Transverse colon (tissue), 4 donors: ENCODE measurements at regions not wholly inside any gene's neighbourhood (a gene's known extent, or its start where the extent isn't known, plus 50 kb on each side); places are given as distances from the start of the nearest gene placed in this dataset.

ENCODE experiments used
- DNase-seq: peaks from one replicate; pipeline ENCODE4 v3.0.0-alpha.2; 2019
- H3K27ac ChIP-seq, 4 donors: fragments of 200-600 bp; sonication (generic); 2 replicates each; pipeline ENCODE4 v1.5.1; 2016 to 2018; ENCODE audit warnings: inconsistent platforms in 4 of 4
- H3K27me3 ChIP-seq: fragments of 200-600 bp; sonication (generic); 2 replicates; pipeline ENCODE4 v1.5.1; 2017; ENCODE audit warnings: inconsistent platforms
- H3K36me3 ChIP-seq, 4 donors: fragments of 200-600 bp; sonication (generic); 2 replicates each; pipeline ENCODE4 v1.5.1; 2017 to 2019; ENCODE audit warnings: inconsistent platforms in 4 of 4
- H3K4me1 ChIP-seq, 4 donors: fragments of 200-600 bp; sonication (generic); 2 replicates each; pipeline ENCODE4 v1.5.1; 2017 to 2020; ENCODE audit warnings: inconsistent platforms in 4 of 4
- H3K4me3 ChIP-seq, 4 donors: fragments of 200-600 bp; sonication (generic); 1 replicate in 1 of 4; 2 replicates in 3 of 4; pipeline versions ENCODE4 v1.5.1 to v1.6.1; 2017 to 2019; ENCODE audit warnings: inconsistent platforms in 4 of 4
- H3K9me3 ChIP-seq, 2 donors: fragments of 200-600 bp; sonication (generic); 2 replicates each; pipeline ENCODE4 v1.5.1; 2017 to 2019; ENCODE audit warnings: inconsistent platforms in 2 of 2
- EP300 ChIP-seq: sonication (generic); formaldehyde crosslinking; IDR thresholded peaks from one replicate; pipeline ENCODE4 v1.6.1; 2017; ENCODE audit warnings: antibody characterized with exemption, low read depth
- POLR2A ChIP-seq: fragments of 450-650 bp; IDR thresholded peaks from one replicate; pipeline ENCODE4 v1.6.1; 2016; ENCODE audit warnings: antibody characterized with exemption, mild to moderate bottlenecking, moderate library complexity
- POLR2AphosphoS5 ChIP-seq, 3 donors: sonication (generic); formaldehyde crosslinking; IDR thresholded peaks; one replicate each; pipeline ENCODE4 v1.6.1; 2016; ENCODE audit warnings: antibody characterized with exemption in 3 of 3
- WGBS, 2 donors: methylation state at CpG; one replicate each; pipeline ENCODE4 v1.1.5; 2018; ENCODE audit warnings: low coverage in 1 of 2; 5-methylcytosine and 5-hydroxymethylcytosine counted together
- in situ Hi-C, 4 donors: fragments of 200-750 bp; cut with MboI; loops; one replicate each; pipeline versions ENCODE4 v1.15.0 to v1.15.1; 2017; ENCODE audit warnings: low sequenced_read_pairs in 3 of 4, low pct_ligation_motif_present in 1 of 4, low pct_unique_long_range_greater_than_20kb in 1 of 4
- intact Hi-C: fragments of 100-400 bp; cut with DNase I; formaldehyde crosslinking; loops from one replicate; pipeline ENCODE4 v1.15.1; 2023; ENCODE audit warnings: low total_unique reads
- TF ChIP-seq, protein P1 (sequence below), 5 experiments: fragments of 200-600 bp in 3 of 5; fragments of 450-650 bp in 2 of 5; sonication (generic) in 3 of 5; IDR thresholded peaks; 1 replicate in 2 of 5; 2 replicates in 3 of 5; pipeline ENCODE4 v1.5.1; 2016 to 2017; ENCODE audit warnings: antibody characterized with exemption in 5 of 5, inconsistent platforms in 3 of 5, mild to moderate bottlenecking in 2 of 5, moderate library complexity in 1 of 5

DNA sequence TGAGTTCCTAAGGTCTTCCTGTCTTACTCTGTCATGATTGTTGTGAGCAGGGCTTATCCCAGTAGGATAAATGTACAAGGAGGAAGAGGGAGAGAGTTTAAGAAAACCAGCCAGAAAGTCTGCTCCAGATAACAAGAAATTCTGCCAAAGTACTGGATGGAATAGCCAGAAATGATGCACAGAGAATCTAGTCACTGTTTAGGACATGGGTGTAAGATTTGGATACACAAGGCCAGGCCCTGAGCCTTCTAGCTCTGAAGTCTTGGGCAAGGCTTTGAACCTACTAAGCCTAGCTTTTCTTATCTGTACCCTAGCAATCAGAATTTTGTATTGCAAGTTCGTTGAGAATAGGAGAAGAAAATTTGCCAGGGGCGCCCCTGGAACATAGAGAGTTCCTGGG is 180.4 kb upstream of the ROPN1 start:
- no peaks in the 10 kb centered on the region for H3K9me3 ChIP-seq
- TF ChIP-seq EP300 (no peak), POLR2AphosphoS5 (IDR thresholded peaks at IDR 0.05) (no peak), POLR2A (no peak)
- TF ChIP-seq, protein P1, sequence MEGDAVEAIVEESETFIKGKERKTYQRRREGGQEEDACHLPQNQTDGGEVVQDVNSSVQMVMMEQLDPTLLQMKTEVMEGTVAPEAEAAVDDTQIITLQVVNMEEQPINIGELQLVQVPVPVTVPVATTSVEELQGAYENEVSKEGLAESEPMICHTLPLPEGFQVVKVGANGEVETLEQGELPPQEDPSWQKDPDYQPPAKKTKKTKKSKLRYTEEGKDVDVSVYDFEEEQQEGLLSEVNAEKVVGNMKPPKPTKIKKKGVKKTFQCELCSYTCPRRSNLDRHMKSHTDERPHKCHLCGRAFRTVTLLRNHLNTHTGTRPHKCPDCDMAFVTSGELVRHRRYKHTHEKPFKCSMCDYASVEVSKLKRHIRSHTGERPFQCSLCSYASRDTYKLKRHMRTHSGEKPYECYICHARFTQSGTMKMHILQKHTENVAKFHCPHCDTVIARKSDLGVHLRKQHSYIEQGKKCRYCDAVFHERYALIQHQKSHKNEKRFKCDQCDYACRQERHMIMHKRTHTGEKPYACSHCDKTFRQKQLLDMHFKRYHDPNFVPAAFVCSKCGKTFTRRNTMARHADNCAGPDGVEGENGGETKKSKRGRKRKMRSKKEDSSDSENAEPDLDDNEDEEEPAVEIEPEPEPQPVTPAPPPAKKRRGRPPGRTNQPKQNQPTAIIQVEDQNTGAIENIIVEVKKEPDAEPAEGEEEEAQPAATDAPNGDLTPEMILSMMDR (IDR thresholded peaks at IDR 0.05) = no peak
- in situ Hi-C loops = no loop called here
- H3K36me3 ChIP-seq = no peaks in the 10 kb centered on the region
- 77% methylated on average over 2 of the region's 2 CpGs; no CpG with 5 or more reads in 1 of the 2 donors for WGBS, 2 donors
- intact Hi-C loops = no loop called here
- no peaks in the 10 kb centered on the region for H3K27me3 ChIP-seq
- no peak for DNase-seq
- H3K4me3 ChIP-seq = no peak overlapping the region
- no peaks in the 10 kb centered on the region for H3K4me1 ChIP-seq
- no peak overlapping the region for H3K27ac ChIP-seq

DNA sequence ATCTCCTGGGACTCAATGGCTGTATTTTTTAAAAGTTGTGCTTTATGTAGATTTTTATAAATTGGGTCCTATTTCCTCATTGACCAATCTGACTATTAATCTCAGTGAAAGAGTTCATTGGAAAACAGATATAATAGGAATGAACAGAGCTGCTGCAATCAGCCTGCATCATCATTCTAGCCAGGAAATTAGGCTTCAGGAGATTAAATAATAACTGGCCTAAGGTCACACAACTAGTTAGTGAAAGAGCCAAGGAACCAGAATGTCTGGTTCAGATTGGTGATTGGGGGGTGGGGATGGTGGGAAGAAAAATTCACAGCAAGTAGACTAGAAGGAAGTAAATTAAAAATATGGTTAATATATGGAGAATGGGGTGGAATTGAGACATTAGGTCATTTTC is 180.9 kb upstream of the ROPN1 start:
- TF ChIP-seq EP300 = no peak
- TF ChIP-seq, protein P1 (IDR thresholded peaks at IDR 0.05) = no peak
- intact Hi-C loops = no loop called here
- Histone ChIP-seq H3K4me3 (no peak overlapping the region), H3K27ac (no peak overlapping the region), H3K9me3 (no peaks in the 10 kb centered on the region), H3K4me1 (no peaks in the 10 kb centered on the region), H3K27me3 (no peaks in the 10 kb centered on the region), H3K36me3 (no peaks in the 10 kb centered on the region)
- in situ Hi-C loops = no loop called here
- DNase-seq = no peak

DNA sequence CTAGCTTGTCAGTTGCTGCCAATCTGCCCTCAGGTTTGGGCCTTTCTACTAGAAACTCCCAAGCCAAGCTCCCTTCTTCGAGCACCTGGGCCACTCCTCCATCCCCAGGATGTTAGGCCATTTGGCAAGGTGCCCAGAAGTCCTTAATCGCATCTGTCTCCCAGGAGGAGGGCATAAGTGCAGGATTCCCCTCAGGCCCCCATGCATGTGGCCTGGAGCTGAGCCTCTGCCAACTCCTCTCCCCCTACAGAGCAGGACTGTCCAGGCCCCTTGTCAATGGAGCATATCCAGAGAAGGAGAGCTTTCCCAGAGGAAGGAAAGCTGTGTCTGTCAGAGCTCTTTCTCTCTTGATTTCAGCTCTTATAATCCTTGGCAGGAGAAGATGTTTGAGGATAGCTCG is 182.6 kb upstream of the ROPN1 start:
- H3K27ac ChIP-seq = peak overlapping the region in 1 of 4 donors; percentile 51

DNA sequence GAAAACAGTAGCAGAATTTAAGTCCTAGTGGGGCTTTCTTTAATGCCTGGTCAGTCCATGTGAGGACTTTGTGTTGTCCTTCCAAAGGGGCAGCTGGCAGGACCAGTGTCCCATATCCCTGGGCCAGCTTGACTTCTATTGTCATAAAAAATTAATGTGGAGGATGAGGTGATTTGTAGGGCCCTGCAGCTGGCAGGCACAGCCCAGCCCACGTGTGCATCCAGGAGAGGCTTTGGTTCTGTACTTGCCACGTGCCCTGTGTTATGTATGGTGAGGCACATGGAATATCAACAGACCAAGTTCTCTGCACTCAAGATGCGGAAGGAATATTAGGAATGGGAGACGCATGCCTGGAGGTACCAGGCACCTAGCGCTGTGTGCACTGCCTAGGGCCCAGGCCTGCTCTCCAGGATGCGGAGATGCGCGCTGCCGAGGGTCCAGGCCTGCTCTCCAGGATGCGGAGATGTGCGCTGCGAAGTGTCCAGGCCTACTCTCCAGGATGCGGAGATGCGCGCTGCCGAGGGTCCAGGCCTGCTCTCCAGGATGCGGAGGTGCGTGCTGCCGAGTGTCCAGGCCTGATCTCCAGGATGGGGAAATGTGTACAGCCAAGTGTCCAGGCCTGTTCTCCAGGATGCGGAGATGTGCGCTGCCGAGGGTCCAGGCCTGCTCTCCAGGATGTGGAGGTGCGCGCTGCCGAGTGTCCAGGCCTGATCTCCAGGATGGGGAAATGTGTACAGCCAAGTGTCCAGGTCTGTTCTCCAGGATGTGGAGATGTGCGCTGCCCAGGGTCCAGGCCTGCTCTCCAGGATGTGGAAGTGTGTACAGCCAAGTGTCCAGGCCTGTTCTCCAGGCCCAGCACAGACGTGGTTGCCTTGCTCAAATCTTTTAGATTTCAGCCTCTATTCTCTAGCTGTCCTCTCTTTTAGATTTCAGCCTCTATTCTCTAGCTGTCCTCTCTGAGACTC is 183.3 kb upstream of the ROPN1 start:
- intact Hi-C loops = no loop called here
- no peaks in the 10 kb centered on the region for H3K27me3 ChIP-seq
- H3K4me3 ChIP-seq = no peak overlapping the region
- peak overlapping the region in 1 of 4 donors; percentile 51 for H3K27ac ChIP-seq
- TF ChIP-seq POLR2A (no peak), EP300 (no peak), POLR2AphosphoS5 (IDR thresholded peaks at IDR 0.05) (no peak)
- TF ChIP-seq, protein P1 (IDR thresholded peaks at IDR 0.05) = no peak
- H3K9me3 ChIP-seq = no peaks in the 10 kb centered on the region
- WGBS, 2 donors = 92% methylated on average over 27 of the region's 27 CpGs; no CpG with 5 or more reads in 1 of the 2 donors
- H3K36me3 ChIP-seq = no peaks in the 10 kb centered on the region
- H3K4me1 ChIP-seq = no peaks in the 10 kb centered on the region
- in situ Hi-C loops = no loop called here
- no peak for DNase-seq

More for the DNA sequence above, 182.6 kb upstream of the ROPN1 start:
- Histone ChIP-seq H3K9me3 (no peaks in the 10 kb centered on the region), H3K4me1 (no peaks in the 10 kb centered on the region), H3K36me3 (no peaks in the 10 kb centered on the region), H3K4me3 (no peak overlapping the region), H3K27me3 (no peaks in the 10 kb centered on the region)
- DNase-seq = no peak
- no peak for TF ChIP-seq EP300
- TF ChIP-seq, protein P1 (IDR thresholded peaks at IDR 0.05) = no peak
- no peak for TF ChIP-seq POLR2AphosphoS5 (IDR thresholded peaks at IDR 0.05)
- no peak for TF ChIP-seq POLR2A
- WGBS, 2 donors = 43 to 60% methylated on average over 2 to 3 of the region's 3 CpGs
- in situ Hi-C loops (no loop called here), intact Hi-C loops (no loop called here)
